ENCODE measurements at regions not wholly inside any gene's neighbourhood (a gene's known extent, or its start where the extent isn't known, plus 50 kb on each side); places are given as distances from the start of the nearest gene placed in this dataset.

DNA sequence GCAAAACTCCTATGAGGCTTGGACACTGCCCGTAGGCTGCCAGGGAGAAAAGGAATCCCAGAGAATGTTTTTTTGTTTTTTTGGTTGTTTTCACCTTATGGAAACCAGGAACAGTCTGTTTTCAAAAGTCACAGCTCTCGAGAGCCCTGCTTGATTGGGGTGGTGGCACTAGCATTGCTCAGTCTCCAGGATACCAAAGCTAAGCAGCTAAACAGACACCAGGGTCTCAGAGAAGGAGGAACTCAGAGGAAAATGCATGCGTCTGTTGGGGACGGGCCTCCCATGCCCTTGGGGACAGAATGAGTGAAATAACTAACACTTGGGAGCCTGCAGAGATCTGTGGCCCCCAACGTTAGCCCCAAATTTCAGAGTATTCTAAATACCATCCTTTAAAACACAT, 178.8 kb downstream of the SOX9 start:
- no peaks in the 10 kb centered on the region for H4K20me1 ChIP-seq (ENCODE audit: low read depth, low read length)
- no peak overlapping the region for H3K4me2 ChIP-seq (ENCODE audit: low read depth, low read length, poor library complexity, severe bottlenecking)
- no peaks in the 10 kb centered on the region for H3K27me3 ChIP-seq (ENCODE audit: low read length)
- no peaks in the 10 kb centered on the region for H3K36me3 ChIP-seq (ENCODE audit: low read length)
- no peaks in the 10 kb centered on the region for H3K79me2 ChIP-seq (ENCODE audit: insufficient read depth, low read length)
- no peak overlapping the region for H3K9ac ChIP-seq (ENCODE audit: low read length)
- no peak overlapping the region for H3K4me3 ChIP-seq (ENCODE audit: insufficient read depth, low read length, poor library complexity, severe bottlenecking)
- H3K27ac ChIP-seq (ENCODE audit: low read depth, low read length) = no peak overlapping the region
- TF ChIP-seq CTCF (IDR thresholded peaks at IDR 0.05; ENCODE audit: insufficient read depth, low read length, poor library complexity, severe bottlenecking) = no peak
- TF ChIP-seq EZH2phosphoT487 (conservative IDR thresholded peaks at IDR 0.05; ENCODE audit: low read length) = no peak
- H3F3A ChIP-seq (ENCODE audit: insufficient read depth) = no peaks in the 10 kb centered on the region
- H3K9me2 ChIP-seq (replicated peaks; ENCODE audit: insufficient read depth, low read length) = no peaks in the 10 kb centered on the region
- H2AFZ ChIP-seq (ENCODE audit: low read depth, low read length, severe bottlenecking) = no peak overlapping the region
- no peaks in the 10 kb centered on the region for H3K9me3 ChIP-seq (ENCODE audit: insufficient read depth, low read length)

- no peaks in the 10 kb centered on the region for H3K9me3 ChIP-seq (ENCODE audit: insufficient read depth, low read length)
- no peak for TF ChIP-seq EZH2phosphoT487 (conservative IDR thresholded peaks at IDR 0.05; ENCODE audit: low read length)
- no peak for TF ChIP-seq CTCF (IDR thresholded peaks at IDR 0.05; ENCODE audit: insufficient read depth, low read length, poor library complexity, severe bottlenecking)
- H3F3A ChIP-seq (ENCODE audit: insufficient read depth) = no peaks in the 10 kb centered on the region
- H3K36me3 ChIP-seq (ENCODE audit: low read length) = no peaks in the 10 kb centered on the region
- no peaks in the 10 kb centered on the region for H3K79me2 ChIP-seq (ENCODE audit: insufficient read depth, low read length)
- H3K27me3 ChIP-seq (ENCODE audit: low read length) = no peaks in the 10 kb centered on the region
- H3K4me2 ChIP-seq (ENCODE audit: low read depth, low read length, poor library complexity, severe bottlenecking) = no peak overlapping the region
- H3K9ac ChIP-seq (ENCODE audit: low read length) = no peak overlapping the region
- no peak overlapping the region for H2AFZ ChIP-seq (ENCODE audit: low read depth, low read length, severe bottlenecking)
- no peak overlapping the region for H3K4me3 ChIP-seq (ENCODE audit: insufficient read depth, low read length, poor library complexity, severe bottlenecking)
- H4K20me1 ChIP-seq (ENCODE audit: low read depth, low read length) = no peaks in the 10 kb centered on the region
- H3K27ac ChIP-seq (ENCODE audit: low read depth, low read length) = no peak overlapping the region
- H3K9me2 ChIP-seq (replicated peaks; ENCODE audit: insufficient read depth, low read length) = no peaks in the 10 kb centered on the region
Measured at GRCh38 chr17:72301887-72302286, 181.1 kb downstream of the SOX9 start.

DNA sequence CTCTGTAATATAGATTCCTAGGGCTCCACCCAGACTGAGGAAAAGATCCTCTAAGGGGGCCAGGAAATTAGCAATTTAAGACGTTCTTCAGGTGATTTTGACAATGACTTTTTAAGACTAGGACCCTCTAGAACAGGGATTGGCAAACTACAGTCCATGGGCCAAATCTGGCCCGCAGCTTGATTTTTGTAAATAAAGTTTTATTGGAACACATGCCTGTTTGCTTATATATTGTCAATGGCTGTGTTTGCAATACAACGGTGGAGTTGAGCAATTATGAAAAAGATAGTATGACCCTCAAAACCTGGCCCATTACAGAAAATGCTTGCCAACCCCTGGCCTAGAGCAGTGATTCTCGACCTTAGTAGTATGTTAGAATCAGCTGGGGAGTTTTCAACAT, 181.9 kb downstream of the SOX9 start:
- Histone ChIP-seq H3K9ac (ENCODE audit: low read length) (no peak overlapping the region), H3K27ac (ENCODE audit: low read depth, low read length) (no peak overlapping the region), H3K36me3 (ENCODE audit: low read length) (no peaks in the 10 kb centered on the region), H2AFZ (ENCODE audit: low read depth, low read length, severe bottlenecking) (no peak overlapping the region), H3K9me2 (replicated peaks; ENCODE audit: insufficient read depth, low read length) (no peaks in the 10 kb centered on the region), H3K27me3 (ENCODE audit: low read length) (no peaks in the 10 kb centered on the region), H3K9me3 (ENCODE audit: insufficient read depth, low read length) (no peaks in the 10 kb centered on the region), H4K20me1 (ENCODE audit: low read depth, low read length) (no peaks in the 10 kb centered on the region), H3K4me2 (ENCODE audit: low read depth, low read length, poor library complexity, severe bottlenecking) (no peak overlapping the region), H3K79me2 (ENCODE audit: insufficient read depth, low read length) (no peaks in the 10 kb centered on the region), H3K4me3 (ENCODE audit: insufficient read depth, low read length, poor library complexity, severe bottlenecking) (no peak overlapping the region), H3F3A (ENCODE audit: insufficient read depth) (no peaks in the 10 kb centered on the region)
- no peak for TF ChIP-seq EZH2phosphoT487 (conservative IDR thresholded peaks at IDR 0.05; ENCODE audit: low read length)
- TF ChIP-seq CTCF (IDR thresholded peaks at IDR 0.05; ENCODE audit: insufficient read depth, low read length, poor library complexity, severe bottlenecking) = no peak
